GM18951 (cell line): ENCODE measurements at regions not wholly inside any gene's neighbourhood (a gene's known extent, or its start where the extent isn't known, plus 50 kb on each side); places are given as distances from the start of the nearest gene placed in this dataset.

Source experiments
- POLR2A ChIP-seq: IDR thresholded peaks from 4 replicates; pipeline ENCODE4 v1.6.1; 2011; ENCODE audit warnings: mild to moderate bottlenecking; ENCODE audit not compliant: insufficient read length, insufficient read depth; ENCODE audit errors: extremely low read depth
- in situ Hi-C: fragments of 300-500 bp; cut with MboI; formaldehyde crosslinking; loops from one replicate; pipeline ENCODE4 v1.12.0; 2022; ENCODE audit warnings: low sequenced_read_pairs, mixed read lengths, inconsistent platforms; ENCODE audit not compliant: unreplicated experiment

- in situ Hi-C loops = no loop called here
- no peak for TF ChIP-seq POLR2A
Measured at GRCh38 chr7:17239683-17240521, 58.5 kb upstream of the AHR start.

GRCh38 chr7:17242504-17242903, 55.9 kb upstream of the AHR start:
- in situ Hi-C loops = no loop called here
- no peak for TF ChIP-seq POLR2A

DNA sequence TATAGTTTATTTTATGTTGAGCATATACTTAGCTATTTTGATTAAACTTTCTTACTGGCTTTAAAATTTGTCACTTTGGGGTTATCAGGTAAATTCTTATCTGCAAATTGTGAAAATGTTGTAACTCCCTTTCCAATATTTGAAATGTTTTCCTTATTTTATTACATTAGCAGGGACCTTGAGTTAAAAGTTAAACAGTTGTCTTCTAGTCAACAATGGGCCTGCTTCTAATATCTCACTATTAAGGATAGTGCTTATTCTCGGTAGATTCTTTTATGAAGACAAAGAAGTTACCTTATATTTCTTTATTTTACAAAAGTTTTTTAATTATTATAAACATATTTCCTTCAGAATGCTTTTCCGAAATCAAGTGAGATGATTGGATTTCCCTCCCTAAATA, 53.7 kb upstream of the AHR start:
- in situ Hi-C loops = no loop called here
- no peak for TF ChIP-seq POLR2A

DNA sequence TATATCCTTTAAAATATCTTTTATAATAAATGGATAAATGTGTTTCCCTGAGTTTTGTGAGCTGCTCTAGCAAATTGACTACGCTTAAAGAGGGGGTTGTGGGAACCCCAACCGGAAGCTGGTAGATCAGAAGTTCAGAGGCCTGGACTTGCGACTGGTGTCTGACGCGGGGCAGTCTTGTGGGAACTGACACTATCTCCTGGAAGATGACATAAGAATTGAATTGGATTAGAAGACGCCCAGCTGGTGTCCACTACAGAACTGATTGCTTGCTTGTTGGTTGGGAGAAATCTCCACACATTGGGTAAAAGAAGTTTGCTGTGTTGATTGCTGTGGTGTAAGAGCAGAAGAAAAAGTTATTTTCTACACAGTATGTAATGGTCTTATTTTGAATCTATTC, 51.1 kb upstream of the AHR start:
- in situ Hi-C loops = no loop called here

DNA sequence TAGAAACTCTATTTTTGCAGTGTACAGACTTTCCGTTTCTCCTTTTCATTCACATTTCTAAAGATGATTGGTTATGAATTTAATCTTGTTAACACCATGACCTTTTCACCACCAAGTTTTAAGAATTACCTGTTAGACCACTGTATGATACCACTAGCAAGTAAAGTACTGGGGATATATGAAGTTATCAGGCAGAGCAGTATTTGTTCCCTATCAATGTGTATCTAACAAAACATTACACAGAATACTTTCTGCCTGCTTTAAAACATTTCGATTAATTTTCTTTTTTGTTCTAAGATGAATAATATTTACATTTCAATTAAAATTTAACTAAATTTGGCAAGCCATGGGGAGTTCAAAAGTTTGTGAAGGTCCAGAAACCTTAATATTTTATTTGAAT, 49.9 kb upstream of the AHR start:
- in situ Hi-C loops = no loop called here
- no peak for TF ChIP-seq POLR2A

More for the DNA sequence above, 51.1 kb upstream of the AHR start:
- no peak for TF ChIP-seq POLR2A
